SK-N-SH treated with all-trans-retinoic acid at 6 μM for 48 hours (cell line): ENCODE measurements at regions not wholly inside any gene's neighbourhood (a gene's known extent, or its start where the extent isn't known, plus 50 kb on each side); places are given as distances from the start of the nearest gene placed in this dataset.

Source experiments
- ARNTL ChIP-seq: fragments of 450-650 bp; formaldehyde crosslinking; IDR thresholded peaks from 2 replicates; pipeline ENCODE4 v1.5.0; 2020; ENCODE audit warnings: low read depth, mild to moderate bottlenecking, moderate library complexity, borderline replicate concordance
- SNAI2 ChIP-seq: fragments of 250-450 bp; sonication (Bioruptor Pico); IDR thresholded peaks from 2 replicates; pipeline ENCODE4 v1.5.0; 2020; ENCODE audit warnings: mild to moderate bottlenecking, moderate library complexity
- TCF4 ChIP-seq: fragments of 250-450 bp; sonication (Bioruptor Pico); IDR thresholded peaks from 2 replicates; pipeline ENCODE4 v1.8.0; 2021; ENCODE audit warnings: mild to moderate bottlenecking, moderate library complexity, borderline replicate concordance
- ZFP3 ChIP-seq: fragments of 250-450 bp; sonication (Bioruptor Pico); IDR thresholded peaks from 2 replicates; pipeline ENCODE4 v1.5.0; 2020; ENCODE audit warnings: mild to moderate bottlenecking, moderate library complexity
- TF ChIP-seq, protein P1 (sequence below): fragments of 250-450 bp; sonication (Bioruptor Pico); IDR thresholded peaks from 2 replicates; pipeline ENCODE4 v1.8.0; 2020; ENCODE audit warnings: mild to moderate bottlenecking, moderate library complexity, borderline replicate concordance
- TF ChIP-seq, protein P2 (sequence below): fragments of 250-450 bp; sonication (Bioruptor Pico); IDR thresholded peaks from 2 replicates; pipeline ENCODE4 v1.5.1; 2020; ENCODE audit warnings: low read depth, mild to moderate bottlenecking, moderate library complexity

GRCh38 chr4:38468339-38468866 is 195.6 kb upstream of the KLF3 start:
- TF ChIP-seq, protein P1, sequence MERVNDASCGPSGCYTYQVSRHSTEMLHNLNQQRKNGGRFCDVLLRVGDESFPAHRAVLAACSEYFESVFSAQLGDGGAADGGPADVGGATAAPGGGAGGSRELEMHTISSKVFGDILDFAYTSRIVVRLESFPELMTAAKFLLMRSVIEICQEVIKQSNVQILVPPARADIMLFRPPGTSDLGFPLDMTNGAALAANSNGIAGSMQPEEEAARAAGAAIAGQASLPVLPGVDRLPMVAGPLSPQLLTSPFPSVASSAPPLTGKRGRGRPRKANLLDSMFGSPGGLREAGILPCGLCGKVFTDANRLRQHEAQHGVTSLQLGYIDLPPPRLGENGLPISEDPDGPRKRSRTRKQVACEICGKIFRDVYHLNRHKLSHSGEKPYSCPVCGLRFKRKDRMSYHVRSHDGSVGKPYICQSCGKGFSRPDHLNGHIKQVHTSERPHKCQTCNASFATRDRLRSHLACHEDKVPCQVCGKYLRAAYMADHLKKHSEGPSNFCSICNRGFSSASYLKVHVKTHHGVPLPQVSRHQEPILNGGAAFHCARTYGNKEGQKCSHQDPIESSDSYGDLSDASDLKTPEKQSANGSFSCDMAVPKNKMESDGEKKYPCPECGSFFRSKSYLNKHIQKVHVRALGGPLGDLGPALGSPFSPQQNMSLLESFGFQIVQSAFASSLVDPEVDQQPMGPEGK (CRISPR knock-in tag), result no peak
- TF ChIP-seq TCF4 (CRISPR knock-in tag) (no peak), ARNTL (CRISPR knock-in tag) (no peak), ZFP3 (CRISPR knock-in tag) (no peak), SNAI2 (CRISPR knock-in tag) (no peak)
- TF ChIP-seq, protein P2, sequence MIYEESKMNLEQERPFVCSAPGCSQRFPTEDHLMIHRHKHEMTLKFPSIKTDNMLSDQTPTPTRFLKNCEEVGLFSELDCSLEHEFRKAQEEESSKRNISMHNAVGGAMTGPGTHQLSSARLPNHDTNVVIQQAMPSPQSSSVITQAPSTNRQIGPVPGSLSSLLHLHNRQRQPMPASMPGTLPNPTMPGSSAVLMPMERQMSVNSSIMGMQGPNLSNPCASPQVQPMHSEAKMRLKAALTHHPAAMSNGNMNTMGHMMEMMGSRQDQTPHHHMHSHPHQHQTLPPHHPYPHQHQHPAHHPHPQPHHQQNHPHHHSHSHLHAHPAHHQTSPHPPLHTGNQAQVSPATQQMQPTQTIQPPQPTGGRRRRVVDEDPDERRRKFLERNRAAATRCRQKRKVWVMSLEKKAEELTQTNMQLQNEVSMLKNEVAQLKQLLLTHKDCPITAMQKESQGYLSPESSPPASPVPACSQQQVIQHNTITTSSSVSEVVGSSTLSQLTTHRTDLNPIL, result no peak
